Panc1 (cell line): ENCODE measurements at regions not wholly inside any gene's neighbourhood (a gene's known extent, or its start where the extent isn't known, plus 50 kb on each side); places are given as distances from the start of the nearest gene placed in this dataset.

ENCODE experiments used
- ATAC-seq: fragments of 200-7000 bp; cut with Tn5 transposase; 2 replicates; pipeline ENCODE4 v1.9.1; 2020; ENCODE audit warnings: mild to moderate bottlenecking, moderate library complexity
- BruUV-seq: library from RNA; stranded (reverse); fragments of 400-500 nt; replicated peaks from 2 replicates; lab custom pipeline; 2021; lab: Mats Ljungman, UMichigan
- CTCF ChIA-PET: fragments of 300-600 bp; sonication (Branson Sonifier 250); formaldehyde crosslinking; loops from one replicate; lab custom pipeline; 2022; ENCODE audit warnings: antibody characterized with exemption; lab: Charles Lee
- POLR2A ChIA-PET: fragments of 300-600 bp; sonication (Branson Sonifier 250); formaldehyde crosslinking; loops from one replicate; lab custom pipeline; 2022; ENCODE audit warnings: antibody characterized with exemption; lab: Charles Lee
- DNase-seq: peaks from one replicate; pipeline ENCODE4 v3.0.0-alpha.2; 2010; ENCODE audit warnings: low read depth, low spot score
- H3K27ac ChIP-seq: 2 replicates; pipeline ENCODE4 v1.5.1; 2011; ENCODE audit warnings: mild to moderate bottlenecking, low read length, inconsistent platforms
- H3K27me3 ChIP-seq: fragments of 200-500 bp; sonication (Bioruptor generic); 2 replicates; pipeline ENCODE4 v1.6.0; 2014; ENCODE audit warnings: low read length, inconsistent platforms; ENCODE audit not compliant: control insufficient read depth, insufficient read depth
- H3K36me3 ChIP-seq: fragments of 200-500 bp; sonication (Bioruptor generic); 2 replicates; pipeline ENCODE4 v1.5.1; 2014; ENCODE audit warnings: inconsistent platforms, mild to moderate bottlenecking, low read length, moderate library complexity; ENCODE audit not compliant: control insufficient read depth, insufficient read depth
- H3K4me1 ChIP-seq: 2 replicates; pipeline ENCODE4 v1.5.1; 2011; ENCODE audit warnings: inconsistent platforms, mild to moderate bottlenecking, low read length, moderate library complexity; ENCODE audit not compliant: control insufficient read depth, insufficient read depth
- H3K4me3 ChIP-seq, 2 experiments: 2 replicates each; pipeline ENCODE4 v1.5.1; 2011 to 2012; ENCODE audit warnings: low read depth in 2 of 2, low read length in 2 of 2, mild to moderate bottlenecking in 2 of 2, inconsistent platforms in 1 of 2, moderate library complexity in 1 of 2
- H3K9me3 ChIP-seq: fragments of 200-500 bp; sonication (Bioruptor generic); 2 replicates; pipeline ENCODE4 v1.5.1; 2014; ENCODE audit warnings: low read depth, mild to moderate bottlenecking, inconsistent platforms, low read length, moderate library complexity; ENCODE audit not compliant: control insufficient read depth, insufficient read depth
- SIN3A ChIP-seq: IDR thresholded peaks from 2 replicates; pipeline ENCODE4 v1.6.1; 2012; ENCODE audit warnings: low read depth, mild to moderate bottlenecking, low read length, moderate library complexity, borderline replicate concordance; ENCODE audit not compliant: insufficient read depth
- TCF7L2 ChIP-seq: IDR thresholded peaks from 2 replicates; pipeline ENCODE4 v1.6.1; 2011; ENCODE audit warnings: mild to moderate bottlenecking, low read depth, low read length, inconsistent platforms
- in situ Hi-C: cut with HindIII; loops from 2 replicates; pipeline ENCODE4 v1.10.0; 2016; ENCODE audit warnings: low sequenced_read_pairs, low pct_unique_long_range_greater_than_20kb
- intact Hi-C: fragments of 100-400 bp; cut with micrococcal nuclease; formaldehyde crosslinking; loops from one replicate; pipeline ENCODE4 v1.10.0; 2022; ENCODE audit not compliant: unreplicated experiment
- TF ChIP-seq, protein P1 (sequence below): fragments of 450-650 bp; IDR thresholded peaks from 2 replicates; pipeline ENCODE4 v1.5.1; 2017; ENCODE audit warnings: mild to moderate bottlenecking
- TF ChIP-seq, protein P2 (sequence below), 2 experiments: IDR thresholded peaks; 2 replicates each; pipeline ENCODE4 v1.6.1; 2011 to 2012; ENCODE audit warnings: low read depth in 2 of 2, control low read depth in 1 of 2, low read length in 1 of 2, mild to moderate bottlenecking in 1 of 2, moderate library complexity in 1 of 2; ENCODE audit not compliant: insufficient read depth in 1 of 2

DNA sequence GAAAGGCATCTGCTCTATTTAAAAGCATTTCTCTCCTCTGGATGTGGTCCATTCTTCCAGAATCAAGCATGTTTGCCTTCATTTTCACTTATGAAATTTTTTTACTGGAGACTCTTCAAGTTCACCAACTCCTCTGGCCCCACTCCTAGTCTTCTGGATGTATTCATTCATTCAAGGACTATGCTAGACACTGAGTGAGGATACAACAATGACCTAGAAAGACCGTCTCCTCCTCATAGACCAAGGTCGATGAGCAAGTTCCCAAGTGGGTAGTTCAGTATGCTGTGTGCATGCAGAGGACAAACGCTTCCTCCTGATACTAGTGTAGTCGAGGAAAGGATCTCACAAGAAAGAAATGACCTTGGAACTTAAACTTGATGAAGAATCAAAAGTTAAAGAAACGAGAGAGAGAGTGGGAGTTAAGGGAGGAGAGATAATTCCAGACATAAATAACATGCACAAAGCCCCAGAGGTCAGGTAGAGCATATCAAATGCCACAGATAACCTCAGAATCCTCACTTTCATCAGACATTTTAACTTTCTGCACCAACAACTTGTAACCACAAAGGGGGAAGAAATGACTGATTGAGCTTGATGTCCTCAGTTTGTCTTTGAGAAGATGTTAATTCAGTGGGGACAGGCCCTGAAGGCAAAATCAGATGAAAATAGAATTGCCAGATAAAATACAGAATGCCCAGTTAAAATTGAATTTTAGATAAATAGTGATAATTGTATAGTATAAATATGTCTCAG lies 149.4 kb downstream of the IMPG2 start:
- ATAC-seq = no peak
- ChIA-PET POLR2A (no interaction called here), CTCF (no interaction called here)
- in situ Hi-C loops = no loop called here
- intact Hi-C loops = no loop called here
- DNase-seq = no peak
- Histone ChIP-seq H3K4me1 (no peaks in the 10 kb centered on the region), H3K9me3 (no peaks in the 10 kb centered on the region), H3K36me3 (no peaks in the 10 kb centered on the region), H3K27me3 (no peaks in the 10 kb centered on the region; the same call in 1 of the 2 replicates), H3K27ac (no peak overlapping the region), H3K4me3 (no peak overlapping the region)
- TF ChIP-seq, protein P1, sequence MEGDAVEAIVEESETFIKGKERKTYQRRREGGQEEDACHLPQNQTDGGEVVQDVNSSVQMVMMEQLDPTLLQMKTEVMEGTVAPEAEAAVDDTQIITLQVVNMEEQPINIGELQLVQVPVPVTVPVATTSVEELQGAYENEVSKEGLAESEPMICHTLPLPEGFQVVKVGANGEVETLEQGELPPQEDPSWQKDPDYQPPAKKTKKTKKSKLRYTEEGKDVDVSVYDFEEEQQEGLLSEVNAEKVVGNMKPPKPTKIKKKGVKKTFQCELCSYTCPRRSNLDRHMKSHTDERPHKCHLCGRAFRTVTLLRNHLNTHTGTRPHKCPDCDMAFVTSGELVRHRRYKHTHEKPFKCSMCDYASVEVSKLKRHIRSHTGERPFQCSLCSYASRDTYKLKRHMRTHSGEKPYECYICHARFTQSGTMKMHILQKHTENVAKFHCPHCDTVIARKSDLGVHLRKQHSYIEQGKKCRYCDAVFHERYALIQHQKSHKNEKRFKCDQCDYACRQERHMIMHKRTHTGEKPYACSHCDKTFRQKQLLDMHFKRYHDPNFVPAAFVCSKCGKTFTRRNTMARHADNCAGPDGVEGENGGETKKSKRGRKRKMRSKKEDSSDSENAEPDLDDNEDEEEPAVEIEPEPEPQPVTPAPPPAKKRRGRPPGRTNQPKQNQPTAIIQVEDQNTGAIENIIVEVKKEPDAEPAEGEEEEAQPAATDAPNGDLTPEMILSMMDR = no peak
- TF ChIP-seq TCF7L2 = no peak
- TF ChIP-seq, protein P2, sequence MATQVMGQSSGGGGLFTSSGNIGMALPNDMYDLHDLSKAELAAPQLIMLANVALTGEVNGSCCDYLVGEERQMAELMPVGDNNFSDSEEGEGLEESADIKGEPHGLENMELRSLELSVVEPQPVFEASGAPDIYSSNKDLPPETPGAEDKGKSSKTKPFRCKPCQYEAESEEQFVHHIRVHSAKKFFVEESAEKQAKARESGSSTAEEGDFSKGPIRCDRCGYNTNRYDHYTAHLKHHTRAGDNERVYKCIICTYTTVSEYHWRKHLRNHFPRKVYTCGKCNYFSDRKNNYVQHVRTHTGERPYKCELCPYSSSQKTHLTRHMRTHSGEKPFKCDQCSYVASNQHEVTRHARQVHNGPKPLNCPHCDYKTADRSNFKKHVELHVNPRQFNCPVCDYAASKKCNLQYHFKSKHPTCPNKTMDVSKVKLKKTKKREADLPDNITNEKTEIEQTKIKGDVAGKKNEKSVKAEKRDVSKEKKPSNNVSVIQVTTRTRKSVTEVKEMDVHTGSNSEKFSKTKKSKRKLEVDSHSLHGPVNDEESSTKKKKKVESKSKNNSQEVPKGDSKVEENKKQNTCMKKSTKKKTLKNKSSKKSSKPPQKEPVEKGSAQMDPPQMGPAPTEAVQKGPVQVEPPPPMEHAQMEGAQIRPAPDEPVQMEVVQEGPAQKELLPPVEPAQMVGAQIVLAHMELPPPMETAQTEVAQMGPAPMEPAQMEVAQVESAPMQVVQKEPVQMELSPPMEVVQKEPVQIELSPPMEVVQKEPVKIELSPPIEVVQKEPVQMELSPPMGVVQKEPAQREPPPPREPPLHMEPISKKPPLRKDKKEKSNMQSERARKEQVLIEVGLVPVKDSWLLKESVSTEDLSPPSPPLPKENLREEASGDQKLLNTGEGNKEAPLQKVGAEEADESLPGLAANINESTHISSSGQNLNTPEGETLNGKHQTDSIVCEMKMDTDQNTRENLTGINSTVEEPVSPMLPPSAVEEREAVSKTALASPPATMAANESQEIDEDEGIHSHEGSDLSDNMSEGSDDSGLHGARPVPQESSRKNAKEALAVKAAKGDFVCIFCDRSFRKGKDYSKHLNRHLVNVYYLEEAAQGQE (IDR thresholded peaks at IDR 0.05; ENCODE audit: insufficient read depth in 1 of 2, low read depth in 2 of 2, low read length in 1 of 2) = no peak
- BruUV-seq = no TSS peak

DNA sequence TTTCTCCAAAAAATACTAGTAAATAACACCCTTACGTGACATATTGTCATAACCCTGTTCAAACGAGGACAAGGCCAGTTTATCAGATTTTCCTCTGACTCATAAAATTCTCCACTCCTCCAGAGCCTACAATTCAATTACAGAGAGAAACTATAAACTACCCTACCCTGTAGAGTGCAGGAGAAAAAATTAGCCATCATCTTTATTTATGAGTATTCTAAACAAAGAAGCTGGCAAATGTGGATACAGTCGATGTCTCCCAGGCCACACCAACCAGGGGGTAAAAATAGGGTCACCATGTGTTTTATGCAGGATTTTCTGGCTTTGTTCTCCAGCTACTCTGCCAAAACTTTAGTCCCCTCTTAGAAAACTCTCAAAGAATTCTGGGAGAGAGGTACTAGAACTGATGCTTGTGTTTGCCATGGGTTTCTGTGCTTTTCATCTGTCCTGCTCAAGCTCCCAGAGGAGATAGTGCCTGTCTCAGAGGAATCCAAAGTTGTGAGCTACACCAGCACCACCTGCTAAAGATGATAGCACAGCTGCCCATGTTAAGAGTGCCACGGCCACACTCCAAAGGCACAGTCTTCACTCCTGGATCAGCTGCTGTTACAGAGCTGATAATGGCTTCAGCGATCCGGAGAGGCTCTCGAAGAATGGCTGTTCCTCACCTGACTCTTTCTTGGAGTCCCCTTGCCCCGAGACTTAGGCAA lies 150.2 kb downstream of the IMPG2 start:
- Histone ChIP-seq H3K36me3 (no peaks in the 10 kb centered on the region), H3K27me3 (no peaks in the 10 kb centered on the region), H3K27ac (no peak overlapping the region), H3K4me3 (no peak overlapping the region), H3K4me1 (no peaks in the 10 kb centered on the region), H3K9me3 (no peaks in the 10 kb centered on the region)
- DNase-seq (no peak), ATAC-seq (no peak)
- in situ Hi-C loops = no loop called here
- intact Hi-C loops = no loop called here
- POLR2A ChIA-PET = no interaction called here
- CTCF ChIA-PET = no interaction called here
- BruUV-seq = no TSS peak
- TF ChIP-seq SIN3A = no peak
- TF ChIP-seq, protein P1 = no peak
